ENCODE measurements at regions not wholly inside any gene's neighbourhood (a gene's known extent, or its start where the extent isn't known, plus 50 kb on each side); places are given as distances from the start of the nearest gene placed in this dataset.

- intact Hi-C loops (cut with micrococcal nuclease) (no loop called here), dilution Hi-C loops (cut with MboI; ENCODE audit: extremely low pct_ligation_motif_present, low sequenced_read_pairs) (no loop called here)
- H3K9ac ChIP-seq (replicated peaks; ENCODE audit: extremely low read depth, insufficient read depth, low read length): no peak overlapping the region
- ChIA-PET POLR2A (no interaction called here), CTCF (no interaction called here)
- TF ChIP-seq MAX (IDR thresholded peaks at IDR 0.05; ENCODE audit: insufficient read depth, insufficient read length) (no peak), MYC (IDR thresholded peaks at IDR 0.05; ENCODE audit: low read depth, low read length) (no peak)
- no peak overlapping the region for H2AFZ ChIP-seq (ENCODE audit: low read depth, low read length)
- H4K20me1 ChIP-seq (replicated peaks; ENCODE audit: control insufficient read depth, extremely low read depth, insufficient read depth, low read length): no peaks in the 10 kb centered on the region
- no peaks in the 10 kb centered on the region for H3K36me3 ChIP-seq (ENCODE audit: control insufficient read depth in 2 of 2, extremely low read depth in 1 of 2, insufficient read depth in 2 of 2, low read length in 2 of 2)
- no peaks in the 10 kb centered on the region for H3K79me2 ChIP-seq (ENCODE audit: control insufficient read depth, insufficient read depth, low read length)
- no peak overlapping the region for H3K27ac ChIP-seq (ENCODE audit: insufficient read depth, low read depth, low read length)
- H3K4me2 ChIP-seq (ENCODE audit: insufficient read depth, low read length): no peak overlapping the region
- H3K4me1 ChIP-seq (ENCODE audit: control insufficient read depth, extremely low read depth, insufficient read depth, low read length): no peaks in the 10 kb centered on the region
- no peak overlapping the region for H3K4me3 ChIP-seq (replicated peaks in 1 of 3; ENCODE audit: insufficient read depth in 1 of 3, low read depth in 1 of 3, low read length in 3 of 3)
- no peaks in the 10 kb centered on the region for H3K27me3 ChIP-seq (ENCODE audit: control insufficient read depth in 2 of 2, insufficient read depth in 2 of 2, low read length in 2 of 2)
- FAIRE-seq (no peak), DNase-seq (ENCODE audit: low read depth, low spot score) (no peak)
- no peaks in the 10 kb centered on the region for H3K9me1 ChIP-seq (replicated peaks; ENCODE audit: control insufficient read depth, extremely low read depth, insufficient read depth, low read length)
- H3K9me3 ChIP-seq (replicated peaks; ENCODE audit: control insufficient read depth, insufficient read depth, low read length): no peaks in the 10 kb centered on the region
- BruUV-seq (replicated peaks): no TSS peak
Measured at GRCh38 chr10:3911713-3912442, 126.9 kb upstream of the KLF6 start.

- Histone ChIP-seq H3K79me2 (ENCODE audit: control insufficient read depth, insufficient read depth, low read length) (no peaks in the 10 kb centered on the region), H2AFZ (ENCODE audit: low read depth, low read length) (no peak overlapping the region), H3K9me1 (replicated peaks; ENCODE audit: control insufficient read depth, extremely low read depth, insufficient read depth, low read length) (no peaks in the 10 kb centered on the region), H3K9ac (replicated peaks; ENCODE audit: extremely low read depth, insufficient read depth, low read length) (no peak overlapping the region), H3K4me3 (replicated peaks in 1 of 3; ENCODE audit: insufficient read depth in 1 of 3, low read depth in 1 of 3, low read length in 3 of 3) (no peak overlapping the region), H3K36me3 (ENCODE audit: control insufficient read depth in 2 of 2, extremely low read depth in 1 of 2, insufficient read depth in 2 of 2, low read length in 2 of 2) (no peaks in the 10 kb centered on the region), H3K4me1 (ENCODE audit: control insufficient read depth, extremely low read depth, insufficient read depth, low read length) (no peaks in the 10 kb centered on the region), H4K20me1 (replicated peaks; ENCODE audit: control insufficient read depth, extremely low read depth, insufficient read depth, low read length) (no peaks in the 10 kb centered on the region), H3K4me2 (ENCODE audit: insufficient read depth, low read length) (no peak overlapping the region), H3K27me3 (ENCODE audit: control insufficient read depth in 2 of 2, insufficient read depth in 2 of 2, low read length in 2 of 2) (no peaks in the 10 kb centered on the region), H3K9me3 (replicated peaks; ENCODE audit: control insufficient read depth, insufficient read depth, low read length) (no peaks in the 10 kb centered on the region), H3K27ac (ENCODE audit: insufficient read depth, low read depth, low read length) (no peak overlapping the region)
- POLR2A ChIA-PET: no interaction called here
- CTCF ChIA-PET: no interaction called here
- intact Hi-C loops (cut with micrococcal nuclease) (no loop called here), dilution Hi-C loops (cut with MboI; ENCODE audit: extremely low pct_ligation_motif_present, low sequenced_read_pairs) (no loop called here)
- no peak for DNase-seq (ENCODE audit: low read depth, low spot score)
- BruUV-seq (replicated peaks): no TSS peak
- TF ChIP-seq CTCF (IDR thresholded peaks at IDR 0.05; ENCODE audit: extremely low read depth in 1 of 2, insufficient read depth in 1 of 2, low read depth in 1 of 2, low read length in 2 of 2) (no peak), POLR2A (IDR thresholded peaks at IDR 0.05; ENCODE audit: low read depth, low read length) (no peak), JUN (IDR thresholded peaks at IDR 0.05; ENCODE audit: borderline replicate concordance, insufficient read depth, insufficient read length, low read depth) (no peak), FOS (IDR thresholded peaks at IDR 0.05; ENCODE audit: borderline replicate concordance, insufficient read depth, low read length) (no peak), GATA2 (IDR thresholded peaks at IDR 0.05; ENCODE audit: insufficient read depth, insufficient read length, low read depth, low read length) (no peak), POLR2AphosphoS5 (IDR thresholded peaks at IDR 0.05; ENCODE audit: insufficient read depth, low read depth, low read length) (no peak), MAX (IDR thresholded peaks at IDR 0.05; ENCODE audit: insufficient read depth, insufficient read length) (no peak), MYC (IDR thresholded peaks at IDR 0.05; ENCODE audit: low read depth, low read length) (no peak), EZH2 (IDR thresholded peaks at IDR 0.05; ENCODE audit: borderline replicate concordance, low read depth, low read length, severe bottlenecking) (no peak)
- no peak for FAIRE-seq
Measured at GRCh38 chr10:3911241-3911640, 126.2 kb upstream of the KLF6 start.
